Adipose tissue (tissue), 3 donors: ENCODE measurements at regions not wholly inside any gene's neighbourhood (a gene's known extent, or its start where the extent isn't known, plus 50 kb on each side); places are given as distances from the start of the nearest gene placed in this dataset.
"Not testable (repeated sequence)": the region's sequence is repeated elsewhere in the genome, so short reads cannot be mapped to it uniquely, and the experiment has no call there.

Experiments used
- H3K27ac ChIP-seq: one replicate; pipeline ENCODE4 v1.5.1; 2013; ENCODE audit warnings: low read depth, low read length
- WGBS, 3 donors: extraction: QIAGEN DNeasy Blood & Tissue Kit; methylation state at CpG; one replicate each; pipeline ENCODE4 v1.1.7; 2013; 5-methylcytosine and 5-hydroxymethylcytosine counted together
- donor health status: healthy with polysubstance abuse.
- donor health status: Bipolar disorder and iron deficiency.
- donor health status: healthy.

GRCh38 chr1:4121293-4121684, 221.2 kb upstream of the C1orf174 start:
- WGBS, 3 donors, result 65 to 77% (median 73%) methylated on average over 8 of the region's 8 CpGs
- no peak overlapping the region for H3K27ac ChIP-seq

- no peak overlapping the region for H3K27ac ChIP-seq
- 66 to 79% (median 74%) methylated on average over 20 of the region's 20 CpGs for WGBS, 3 donors
Observed at GRCh38 chr1:4121834-4122512, 221.9 kb upstream of the C1orf174 start.

DNA sequence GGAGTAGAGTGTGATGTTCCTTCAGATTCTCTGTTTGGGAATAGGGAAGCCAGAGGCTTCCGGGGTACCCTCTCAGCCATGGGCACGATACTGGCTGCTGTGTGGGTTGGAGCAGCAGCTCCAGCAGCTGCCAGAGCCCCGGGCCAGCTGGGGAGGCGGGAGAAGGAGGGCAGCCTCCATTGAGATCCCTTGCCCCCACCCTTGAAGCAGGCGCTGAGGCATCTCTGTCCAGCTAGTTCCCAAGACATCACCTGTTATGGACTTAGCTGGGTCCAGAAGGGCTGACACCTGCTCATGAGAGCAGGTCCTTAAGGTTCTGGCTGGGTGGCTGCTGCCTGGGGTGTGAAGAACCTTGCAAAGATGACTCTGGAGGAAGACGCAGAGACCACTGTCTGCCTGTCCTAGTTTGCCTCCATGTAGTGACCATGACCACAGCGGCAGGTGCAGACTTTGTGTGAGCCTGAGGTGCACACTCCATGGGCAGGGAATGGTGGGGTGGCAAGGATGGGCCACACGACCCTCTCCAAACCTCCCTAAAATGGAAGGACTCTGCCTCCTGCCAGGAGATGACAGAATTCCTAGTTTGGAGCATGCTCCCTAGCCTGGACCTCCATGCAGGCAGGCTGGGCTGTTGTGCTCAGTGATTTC, 222.6 kb upstream of the C1orf174 start:
- 66 to 77% (median 72%) methylated on average over 8 of the region's 8 CpGs for WGBS, 3 donors

GRCh38 chr1:4124631-4125145, 224.6 kb upstream of the C1orf174 start:
- 65 to 83% (median 82%) methylated on average over 6 of the region's 6 CpGs for WGBS, 3 donors
- H3K27ac ChIP-seq, result no peak overlapping the region

More for the DNA sequence above, 222.6 kb upstream of the C1orf174 start:
- H3K27ac ChIP-seq, result no peak overlapping the region

GRCh38 chr1:4126251-4126650, 226.2 kb upstream of the C1orf174 start:
- 87 to 90% (median 90%) methylated on average over 9 of the region's 9 CpGs for WGBS, 3 donors

DNA sequence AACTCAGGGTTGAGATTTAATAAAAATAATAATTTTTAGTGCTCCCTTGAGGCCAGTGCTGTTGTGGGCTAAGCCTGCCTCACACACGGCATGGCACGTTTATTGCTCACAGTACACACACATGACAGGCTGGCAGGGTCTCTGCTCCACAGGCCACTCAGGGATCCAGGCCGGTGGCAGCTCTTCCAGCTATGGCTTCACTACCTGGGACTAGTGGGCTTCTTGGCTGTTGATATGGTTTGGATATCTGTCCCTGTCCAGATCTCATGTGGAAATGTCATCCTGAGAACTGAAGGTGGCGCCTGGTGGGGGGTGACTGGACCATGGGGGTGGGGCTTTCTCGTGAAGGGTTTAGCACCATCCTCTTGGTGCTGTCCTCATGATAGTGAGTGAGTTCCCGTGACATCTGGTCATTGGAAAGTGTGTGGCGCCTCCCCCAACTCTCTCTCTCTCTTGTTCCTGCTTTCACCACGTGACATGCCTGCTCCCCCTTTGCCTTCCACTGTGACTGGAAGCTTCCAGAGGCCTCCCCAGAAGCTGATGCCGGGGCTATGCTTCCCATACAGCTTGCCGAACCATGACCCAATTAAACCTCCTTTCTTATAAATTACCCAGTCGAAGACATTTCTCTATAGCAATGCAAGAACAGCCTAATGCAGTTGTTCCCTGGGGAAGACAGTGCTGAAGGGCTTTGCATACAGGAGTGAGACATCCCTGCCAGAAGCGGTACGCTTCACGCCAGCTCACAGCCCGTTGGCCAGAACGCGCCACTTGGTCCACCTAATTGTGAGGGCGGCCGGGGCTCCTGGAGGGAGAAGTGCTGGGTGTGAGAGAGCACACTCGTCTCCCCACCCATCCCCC, 226.9 kb upstream of the C1orf174 start:
- 81 to 84% (median 83%) methylated on average over 20 of the region's 20 CpGs for WGBS, 3 donors
- H3K27ac ChIP-seq, result no peak overlapping the region

More at GRCh38 chr1:4126251-4126650, 226.2 kb upstream of the C1orf174 start:
- H3K27ac ChIP-seq, result no peak overlapping the region

- no peak overlapping the region for H3K27ac ChIP-seq
- WGBS, 3 donors, result 65 to 76% (median 71%) methylated on average over 23 of the region's 23 CpGs
Observed at GRCh38 chr1:4127592-4128140, 227.6 kb upstream of the C1orf174 start.

GRCh38 chr1:4128616-4129015, 228.5 kb upstream of the C1orf174 start:
- H3K27ac ChIP-seq, result no peak overlapping the region
- 85 to 94% (median 87%) methylated on average over 17 to 20 of the region's 20 CpGs for WGBS, 3 donors

GRCh38 chr1:4129693-4130092, 229.6 kb upstream of the C1orf174 start:
- H3K27ac ChIP-seq, result no peak overlapping the region
- 81 to 90% (median 87%) methylated on average over 11 of the region's 11 CpGs for WGBS, 3 donors

DNA sequence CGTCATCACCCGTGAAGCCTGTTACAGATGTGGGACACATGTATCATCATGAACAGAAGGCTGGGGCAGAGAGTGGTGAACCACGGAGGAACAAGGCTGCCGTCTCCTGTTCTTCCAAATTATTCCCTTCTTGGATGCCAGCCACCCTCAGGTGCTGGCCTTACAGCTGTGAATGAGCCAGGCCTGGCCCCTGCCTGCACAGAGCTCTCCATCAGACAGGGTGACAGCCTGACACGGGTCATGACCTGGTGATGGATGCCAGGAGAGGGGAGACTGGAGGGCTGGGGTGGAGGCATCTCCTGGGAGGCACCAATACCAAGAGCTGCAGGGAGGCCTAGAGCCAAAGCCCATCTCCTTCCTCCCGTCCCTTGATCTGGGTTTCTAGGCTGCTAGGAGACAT, 230.0 kb upstream of the C1orf174 start:
- WGBS, 3 donors, result 67 to 85% (median 76%) methylated on average over 6 of the region's 6 CpGs
- H3K27ac ChIP-seq, result no peak overlapping the region

- H3K27ac ChIP-seq, result no peak overlapping the region
- 57 to 74% (median 67%) methylated on average over 5 of the region's 5 CpGs for WGBS, 3 donors
Observed at GRCh38 chr1:4131734-4132133, 231.7 kb upstream of the C1orf174 start.

DNA sequence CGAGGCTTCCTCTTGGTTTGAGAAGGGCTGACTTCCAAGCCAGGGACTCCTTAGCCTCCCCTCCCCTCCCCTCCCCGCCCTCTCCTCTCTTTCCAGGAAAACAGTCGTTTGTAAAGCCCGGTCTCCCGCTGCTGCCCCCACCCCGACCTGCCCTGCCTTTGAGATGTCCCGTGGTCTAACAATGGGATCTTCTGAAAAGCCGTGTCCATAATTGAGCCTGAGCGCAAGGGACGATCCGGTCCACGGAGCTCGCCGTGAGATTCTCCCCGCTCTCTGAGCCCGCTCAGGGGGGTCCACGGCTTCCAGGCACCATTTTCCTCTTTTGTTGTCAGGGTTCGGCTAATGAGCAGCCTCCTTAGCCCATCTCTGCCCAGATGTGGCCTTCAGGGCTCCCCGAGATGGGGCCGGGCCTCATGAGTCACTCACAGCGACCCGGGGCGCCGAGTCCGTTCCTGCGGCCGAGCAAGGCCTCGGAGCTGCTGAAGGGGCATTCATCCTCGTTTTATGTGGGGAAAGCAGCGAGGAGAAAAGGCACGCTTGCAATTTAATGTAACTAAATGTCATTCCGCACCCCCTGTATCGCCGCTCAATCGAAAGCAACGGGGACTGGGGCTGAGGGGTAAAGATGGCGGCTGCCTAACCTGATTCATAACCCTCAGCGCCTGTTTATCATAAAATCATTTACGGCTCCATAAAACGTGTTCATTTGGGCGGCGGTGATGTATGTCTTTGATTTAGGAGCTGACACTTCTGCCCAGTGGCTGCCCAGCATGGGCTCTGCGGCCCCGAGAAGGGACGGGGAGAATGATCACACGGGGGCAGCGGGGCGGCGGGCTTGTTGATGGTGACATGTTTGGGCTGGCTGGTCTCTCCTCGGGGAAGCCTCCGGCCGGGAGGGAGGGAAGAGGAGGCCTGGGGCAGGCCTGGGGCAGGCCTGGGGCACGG, 232.6 kb upstream of the C1orf174 start:
- WGBS, 3 donors, result 76 to 80% (median 79%) methylated on average over 53 of the region's 53 CpGs
- no peak overlapping the region for H3K27ac ChIP-seq

DNA sequence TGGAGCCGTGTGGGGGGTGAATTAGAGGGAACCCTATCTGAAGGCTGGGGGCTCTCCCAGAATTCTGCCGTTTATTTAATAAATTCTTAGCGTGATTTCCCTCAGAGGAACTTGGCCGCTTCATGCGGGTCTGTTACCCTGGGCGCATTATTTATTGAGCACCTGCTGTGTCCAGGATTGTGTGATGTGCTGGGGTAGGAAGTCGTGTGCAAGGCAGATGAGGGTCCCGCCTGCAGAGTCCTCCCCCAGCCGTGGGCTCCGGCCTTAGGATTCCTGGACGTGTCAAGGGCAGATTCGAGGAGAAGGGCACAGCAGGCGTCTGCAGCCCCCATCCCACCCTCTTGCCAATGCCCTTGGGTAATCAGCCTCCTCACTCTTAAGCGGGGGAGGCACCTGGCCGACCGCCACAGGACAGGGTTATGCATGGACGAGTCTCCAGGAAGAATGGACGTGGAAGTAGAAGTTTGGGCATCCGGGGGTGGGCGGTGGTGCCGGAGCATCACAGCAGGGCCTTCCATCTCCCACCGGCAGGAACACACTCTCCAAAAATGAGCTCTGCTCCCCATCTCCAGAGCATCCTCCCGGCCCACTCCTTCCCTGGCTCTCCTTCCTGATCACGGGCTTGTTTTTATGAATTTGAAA, 233.3 kb upstream of the C1orf174 start:
- H3K27ac ChIP-seq, result no peak overlapping the region
- 71 to 73% (median 71%) methylated on average over 24 of the region's 24 CpGs for WGBS, 3 donors

DNA sequence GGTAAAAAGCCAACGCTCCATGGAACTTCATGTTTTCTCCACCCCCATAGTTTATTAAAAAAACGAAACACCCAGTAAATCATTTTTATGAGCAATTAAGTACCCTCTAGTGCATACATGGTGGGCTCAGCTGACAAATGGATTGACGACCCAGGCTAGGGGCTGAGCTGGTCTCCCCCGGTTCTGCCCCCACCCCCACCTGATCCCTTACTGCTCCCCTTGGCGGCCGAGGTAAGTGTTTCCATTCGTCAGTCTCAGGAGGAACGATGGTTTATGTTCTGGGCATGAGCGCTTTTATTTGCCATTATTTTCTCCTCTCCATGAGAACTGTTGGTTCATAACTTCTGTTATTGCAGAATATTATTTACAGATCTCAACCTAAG, 233.9 kb upstream of the C1orf174 start:
- 27 to 58% (median 57%) methylated on average over 9 of the region's 9 CpGs for WGBS, 3 donors
- H3K27ac ChIP-seq, result no peak overlapping the region

GRCh38 chr1:4135853-4136252, 235.8 kb upstream of the C1orf174 start:
- H3K27ac ChIP-seq, result not testable (repeated sequence)

DNA sequence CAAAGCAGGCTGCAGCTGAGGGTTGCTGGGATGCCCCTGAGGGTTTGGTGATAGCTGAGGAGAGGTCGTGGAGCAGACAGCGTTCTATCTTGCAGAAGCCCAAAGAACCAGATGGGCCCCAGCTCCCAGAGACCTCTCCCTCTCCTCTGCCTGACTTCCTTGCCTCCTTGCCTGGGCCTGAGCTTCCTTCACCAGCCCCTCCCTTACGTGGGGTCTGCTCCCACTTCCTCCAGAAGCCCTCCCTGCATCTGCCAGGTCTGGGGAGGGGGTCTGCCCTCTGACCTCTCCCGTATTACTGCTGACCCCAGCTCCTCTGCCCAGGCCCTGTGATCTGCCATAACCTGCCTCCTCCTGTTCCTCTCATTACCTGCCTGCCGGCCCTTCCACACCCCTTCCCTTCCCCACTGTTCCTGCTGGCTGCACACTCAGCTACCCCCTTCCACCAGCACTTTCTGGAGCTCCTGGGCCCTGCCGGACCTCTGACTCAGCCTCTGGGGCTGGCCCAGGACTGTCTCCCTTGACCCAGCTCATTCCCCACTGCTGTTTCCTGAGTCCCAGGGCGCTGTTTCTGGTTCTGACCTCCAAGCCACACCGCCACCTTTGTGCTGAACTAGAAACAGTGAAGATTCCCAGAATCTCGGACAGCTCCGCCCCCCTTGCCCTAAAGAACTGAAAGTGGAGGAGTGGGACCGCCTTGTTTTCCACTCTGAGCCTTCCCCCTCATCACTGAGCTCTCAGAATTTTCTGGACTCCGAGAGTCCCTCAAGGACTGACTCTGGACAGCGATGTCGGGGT, 237.7 kb upstream of the C1orf174 start:
- 36 to 40% (median 36%) methylated on average over 14 of the region's 14 CpGs for WGBS, 3 donors
- H3K27ac ChIP-seq, result no peak overlapping the region

- H3K27ac ChIP-seq, result no peak overlapping the region
Observed at GRCh38 chr1:4139646-4140045, 239.6 kb upstream of the C1orf174 start.

More at GRCh38 chr1:4139646-4140045, 239.6 kb upstream of the C1orf174 start:
- 76 to 94% (median 93%) methylated on average over 8 of the region's 8 CpGs for WGBS, 3 donors
